SK-N-MC (cell line): ENCODE measurements at regions not wholly inside any gene's neighbourhood (a gene's known extent, or its start where the extent isn't known, plus 50 kb on each side); places are given as distances from the start of the nearest gene placed in this dataset.

Source experiments
- DNase-seq: peaks from one replicate; pipeline ENCODE4 v3.0.0-alpha.2; 2011; ENCODE audit warnings: low read depth, low spot score
- H3K27ac ChIP-seq: fragments of 200-600 bp; sonication (generic); 2 replicates; pipeline ENCODE4 v1.5.1; 2016; ENCODE audit warnings: mixed run types
- H3K36me3 ChIP-seq: fragments of 200-600 bp; sonication (generic); 2 replicates; pipeline ENCODE4 v1.6.1; 2017; ENCODE audit warnings: antibody characterized with exemption, low read length, mixed read lengths; ENCODE audit not compliant: insufficient read depth
- H3K4me3 ChIP-seq: fragments of 200-600 bp; sonication (generic); 2 replicates; pipeline ENCODE4 v1.5.1; 2016
- H3K9ac ChIP-seq: fragments of 200-600 bp; sonication (generic); 2 replicates; pipeline ENCODE4 v1.8.0; 2017; ENCODE audit warnings: mixed run types, mixed read lengths; ENCODE audit not compliant: insufficient read length
- H3K9me3 ChIP-seq: fragments of 200-600 bp; sonication (generic); 2 replicates; pipeline ENCODE4 v1.6.1; 2017; ENCODE audit warnings: low read depth, mild to moderate bottlenecking, antibody characterized with exemption, low read length, moderate library complexity, mixed read lengths
- EZH2 ChIP-seq: fragments of 200-600 bp; sonication (generic); IDR thresholded peaks from one replicate; pipeline ENCODE4 v1.6.1; 2017; ENCODE audit warnings: antibody characterized with exemption
- FOXP2 ChIP-seq: optimal IDR thresholded peaks from 2 replicates; pipeline ENCODE3; 2011; ENCODE audit warnings: mild to moderate bottlenecking, moderate library complexity; ENCODE audit not compliant: insufficient read depth; ENCODE audit errors: extremely low read length, control extremely low read depth
- POLR2AphosphoS5 ChIP-seq: IDR thresholded peaks from 2 replicates; pipeline ENCODE4 v1.6.1; 2012; ENCODE audit warnings: mild to moderate bottlenecking, low read depth, low read length, borderline replicate concordance

DNA sequence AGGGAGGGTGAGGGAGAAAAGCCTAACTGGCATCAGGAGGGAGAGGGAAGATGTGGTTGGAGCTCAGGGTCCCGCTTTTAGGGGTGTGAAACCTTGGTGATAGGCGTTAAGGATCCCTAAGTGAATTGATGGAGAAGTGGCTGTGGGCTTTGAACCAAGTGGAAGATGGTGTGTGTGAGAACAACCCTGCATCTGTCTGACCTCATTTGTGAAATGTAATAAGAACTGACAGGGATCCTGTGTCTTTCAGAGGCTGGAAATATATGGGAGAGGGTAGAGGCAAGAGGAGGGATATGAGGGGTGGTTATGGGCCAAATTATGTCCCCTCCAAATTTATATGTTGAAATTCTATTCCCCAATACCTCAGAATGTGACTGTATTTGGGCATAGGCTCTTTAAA, 63.8 kb upstream of the NRXN3 start:
- Histone ChIP-seq H3K4me3 (no peak overlapping the region), H3K9ac (no peak overlapping the region), H3K27ac (no peak overlapping the region), H3K36me3 (no peaks in the 10 kb centered on the region), H3K9me3 (no peaks in the 10 kb centered on the region)
- DNase-seq, result no peak
- TF ChIP-seq EZH2 (no peak), FOXP2 (no peak), POLR2AphosphoS5 (no peak)

DNA sequence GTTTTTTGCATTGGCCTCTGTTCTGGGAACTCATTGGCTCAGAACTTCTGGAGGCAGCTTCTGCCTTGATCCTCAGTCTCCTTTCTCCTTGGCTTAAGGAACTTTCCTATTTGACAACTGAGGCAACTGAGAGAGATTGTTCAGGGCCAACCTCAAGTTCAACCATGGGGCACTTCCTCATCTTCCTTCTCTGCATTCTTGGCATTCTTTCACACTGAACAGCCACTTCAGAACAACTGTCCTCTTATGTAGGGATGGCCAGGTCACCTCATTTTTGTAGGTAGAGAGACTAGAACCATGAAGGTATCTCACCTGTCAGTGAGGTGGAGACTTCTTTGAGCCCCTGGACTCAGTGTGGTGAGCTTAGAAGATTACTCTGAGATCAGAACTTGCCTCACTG, 63.0 kb upstream of the NRXN3 start:
- no peak for DNase-seq
- H3K36me3 ChIP-seq, result no peaks in the 10 kb centered on the region
- TF ChIP-seq FOXP2 (no peak), EZH2 (no peak), POLR2AphosphoS5 (no peak)
- H3K9me3 ChIP-seq, result no peaks in the 10 kb centered on the region
- no peak overlapping the region for H3K4me3 ChIP-seq
- no peak overlapping the region for H3K9ac ChIP-seq
- no peak overlapping the region for H3K27ac ChIP-seq

DNA sequence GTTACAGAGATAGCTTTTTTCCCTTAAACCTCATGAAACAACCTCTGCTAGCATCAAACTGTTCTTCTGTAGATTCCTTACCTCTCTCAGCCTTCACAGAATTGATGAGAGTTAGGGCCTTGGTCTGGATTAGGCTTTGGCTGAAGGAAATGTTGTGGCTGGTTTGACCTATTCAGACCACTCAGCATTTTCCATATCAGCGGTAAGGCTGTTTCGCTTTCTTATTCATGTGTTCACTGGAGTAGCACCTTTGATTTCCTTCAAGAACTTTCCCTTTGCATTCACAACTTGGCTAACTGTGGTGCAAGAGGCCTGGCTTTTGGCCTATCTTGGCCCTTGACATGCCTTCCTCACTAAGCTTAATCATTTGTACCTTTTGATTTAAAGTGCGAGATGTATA, 50.7 kb upstream of the NRXN3 start:
- Histone ChIP-seq H3K9me3 (no peaks in the 10 kb centered on the region), H3K9ac (no peak overlapping the region), H3K4me3 (no peak overlapping the region), H3K27ac (no peak overlapping the region), H3K36me3 (no peaks in the 10 kb centered on the region)
- no peak for TF ChIP-seq FOXP2
- no peak for TF ChIP-seq EZH2
- DNase-seq, result no peak
